GM13977 (cell line): ENCODE measurements at regions not wholly inside any gene's neighbourhood (a gene's known extent, or its start where the extent isn't known, plus 50 kb on each side); places are given as distances from the start of the nearest gene placed in this dataset.
A peak's percentile ranks its signal among the peaks of the same experiment; 100 is the strongest.

Experiments
- DNase-seq: peaks from one replicate; pipeline ENCODE4 v3.0.0; 2012; ENCODE audit warnings: low spot score
- in situ Hi-C: fragments of 300-500 bp; cut with MboI; formaldehyde crosslinking; loops from one replicate; pipeline ENCODE4 v1.12.0; 2022; ENCODE audit warnings: low sequenced_read_pairs, low pct_unique_long_range_greater_than_20kb, mixed read lengths, inconsistent platforms; ENCODE audit not compliant: unreplicated experiment
- TF ChIP-seq, protein P1 (sequence below): IDR thresholded peaks from 2 replicates; pipeline ENCODE4 v1.5.1; 2012; ENCODE audit warnings: mild to moderate bottlenecking, control low read depth; ENCODE audit not compliant: insufficient read depth; ENCODE audit errors: extremely low read depth, missing control alignments

DNA sequence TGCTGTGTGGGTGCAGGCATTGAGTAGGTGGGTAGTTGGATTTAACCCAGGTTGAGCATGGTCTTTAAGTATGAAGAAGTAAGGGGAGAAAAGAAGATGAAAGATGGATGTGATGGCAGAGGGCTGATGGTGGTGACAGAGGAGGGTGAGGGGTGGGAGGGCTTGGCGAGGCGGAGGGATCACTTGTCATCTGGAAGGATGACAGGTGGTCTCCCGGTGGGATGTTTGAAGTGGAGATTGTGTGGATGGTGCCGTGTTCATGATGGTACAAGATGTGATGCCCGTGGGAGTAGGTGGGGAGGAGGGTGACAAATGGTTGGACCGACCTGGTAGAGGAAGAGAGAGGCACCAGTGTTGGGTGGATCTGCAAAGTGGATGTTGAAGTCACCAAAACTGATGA, 208.8 kb downstream of the RPLP1 start:
- no peak for DNase-seq
- TF ChIP-seq, protein P1, sequence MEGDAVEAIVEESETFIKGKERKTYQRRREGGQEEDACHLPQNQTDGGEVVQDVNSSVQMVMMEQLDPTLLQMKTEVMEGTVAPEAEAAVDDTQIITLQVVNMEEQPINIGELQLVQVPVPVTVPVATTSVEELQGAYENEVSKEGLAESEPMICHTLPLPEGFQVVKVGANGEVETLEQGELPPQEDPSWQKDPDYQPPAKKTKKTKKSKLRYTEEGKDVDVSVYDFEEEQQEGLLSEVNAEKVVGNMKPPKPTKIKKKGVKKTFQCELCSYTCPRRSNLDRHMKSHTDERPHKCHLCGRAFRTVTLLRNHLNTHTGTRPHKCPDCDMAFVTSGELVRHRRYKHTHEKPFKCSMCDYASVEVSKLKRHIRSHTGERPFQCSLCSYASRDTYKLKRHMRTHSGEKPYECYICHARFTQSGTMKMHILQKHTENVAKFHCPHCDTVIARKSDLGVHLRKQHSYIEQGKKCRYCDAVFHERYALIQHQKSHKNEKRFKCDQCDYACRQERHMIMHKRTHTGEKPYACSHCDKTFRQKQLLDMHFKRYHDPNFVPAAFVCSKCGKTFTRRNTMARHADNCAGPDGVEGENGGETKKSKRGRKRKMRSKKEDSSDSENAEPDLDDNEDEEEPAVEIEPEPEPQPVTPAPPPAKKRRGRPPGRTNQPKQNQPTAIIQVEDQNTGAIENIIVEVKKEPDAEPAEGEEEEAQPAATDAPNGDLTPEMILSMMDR = no peak
- in situ Hi-C loops = no loop called here

DNA sequence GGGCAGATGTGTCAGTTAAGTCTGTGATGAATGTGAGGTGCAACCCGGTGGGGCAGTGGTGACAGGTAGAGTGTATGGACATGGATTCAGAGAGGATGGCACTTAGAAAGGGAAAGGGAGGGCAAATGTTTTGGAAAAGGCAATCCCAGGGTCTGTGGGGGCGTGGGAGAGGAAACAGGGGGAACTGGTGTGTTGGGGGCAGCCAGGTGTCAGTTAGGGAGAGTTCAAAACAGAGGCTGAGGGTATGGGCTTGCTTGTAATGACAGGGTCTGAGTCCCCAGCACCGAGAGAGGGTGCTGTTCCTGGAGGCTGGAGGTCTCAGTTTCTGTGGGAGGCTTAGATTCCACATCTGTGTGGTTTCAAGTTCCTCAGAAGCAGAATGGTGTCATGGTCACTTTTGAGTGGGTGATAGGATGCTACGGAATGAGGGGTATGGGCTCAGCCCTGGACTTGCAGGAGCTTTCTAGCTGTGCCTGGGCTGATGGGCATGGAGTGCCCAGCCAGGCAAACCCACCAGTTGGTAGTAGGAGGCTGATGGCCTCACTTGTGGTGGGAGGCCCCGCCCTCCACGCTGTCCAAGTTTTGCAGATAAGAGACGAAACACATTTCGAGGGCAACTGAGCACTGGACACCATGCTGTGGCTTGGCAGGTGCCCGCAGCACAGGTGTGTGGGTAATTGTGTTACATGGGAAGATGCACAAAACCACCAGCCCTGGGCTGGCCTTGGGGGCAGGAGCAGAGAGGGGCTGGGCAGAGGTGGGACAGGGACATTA, 209.4 kb downstream of the RPLP1 start:
- DNase-seq = peak; percentile 4
- TF ChIP-seq, protein P1 = no peak
- in situ Hi-C loops = no loop called here

DNA sequence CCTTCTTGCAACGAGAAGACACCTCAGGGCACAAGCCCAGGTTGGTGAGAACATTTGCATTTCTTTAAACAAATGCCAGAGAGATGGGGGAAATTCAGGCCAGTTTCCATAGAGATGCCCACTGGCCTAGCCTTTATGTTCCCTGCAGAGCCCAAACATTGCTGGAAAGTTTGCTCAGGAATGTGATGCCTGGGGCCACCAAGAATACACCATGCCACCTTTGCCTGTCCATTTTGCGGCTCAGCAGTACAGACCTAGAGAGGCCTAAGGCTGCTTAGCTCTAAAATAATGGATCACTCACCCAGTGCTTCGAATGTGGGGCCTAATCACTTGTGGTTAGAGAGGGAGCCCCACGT, 210.0 kb downstream of the RPLP1 start:
- TF ChIP-seq, protein P1 = no peak
- DNase-seq = peak; percentile 3
- in situ Hi-C loops = no loop called here

DNA sequence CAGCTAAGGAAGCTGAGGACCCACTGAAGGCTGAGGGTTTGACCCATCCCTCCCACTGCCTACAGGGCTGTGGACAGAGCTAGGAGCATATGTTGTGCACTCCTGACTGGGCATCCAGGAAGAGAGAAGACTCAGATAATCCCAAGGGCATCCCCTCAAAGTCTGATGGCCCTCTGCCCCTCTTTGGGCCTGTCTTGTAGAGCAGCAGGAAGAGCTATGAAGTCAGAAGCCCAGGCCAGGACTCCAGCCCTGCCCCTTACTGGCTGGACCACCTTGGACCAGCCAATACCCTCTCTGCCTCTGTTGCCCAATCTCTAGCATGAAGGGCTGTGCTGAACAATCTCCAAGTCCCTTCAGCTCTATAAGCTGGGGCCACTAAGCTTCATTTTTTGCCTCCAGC, 210.8 kb downstream of the RPLP1 start:
- peak; percentile 8 for DNase-seq
- in situ Hi-C loops = no loop called here
- TF ChIP-seq, protein P1 = no peak

DNA sequence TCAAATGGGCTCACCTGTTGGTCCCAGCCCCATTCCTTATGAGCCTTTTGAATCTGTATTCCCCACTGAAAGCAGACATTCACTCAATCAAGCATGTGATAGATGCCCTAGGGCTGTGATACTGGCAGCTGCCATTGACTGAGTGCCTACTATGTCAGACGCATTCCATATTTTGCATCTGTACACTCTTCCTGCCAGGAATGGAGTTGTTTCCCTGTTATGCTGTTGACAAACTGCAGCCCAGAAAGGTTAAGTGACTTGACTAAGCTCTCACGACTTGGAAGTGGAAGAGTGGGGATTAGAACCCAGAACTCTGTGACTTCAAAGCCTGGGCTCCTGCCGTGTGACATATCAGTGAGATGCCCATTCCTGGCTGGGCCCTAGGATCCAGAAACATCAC, 211.4 kb downstream of the RPLP1 start:
- in situ Hi-C loops = no loop called here
- DNase-seq = no peak
- TF ChIP-seq, protein P1 = no peak

DNA sequence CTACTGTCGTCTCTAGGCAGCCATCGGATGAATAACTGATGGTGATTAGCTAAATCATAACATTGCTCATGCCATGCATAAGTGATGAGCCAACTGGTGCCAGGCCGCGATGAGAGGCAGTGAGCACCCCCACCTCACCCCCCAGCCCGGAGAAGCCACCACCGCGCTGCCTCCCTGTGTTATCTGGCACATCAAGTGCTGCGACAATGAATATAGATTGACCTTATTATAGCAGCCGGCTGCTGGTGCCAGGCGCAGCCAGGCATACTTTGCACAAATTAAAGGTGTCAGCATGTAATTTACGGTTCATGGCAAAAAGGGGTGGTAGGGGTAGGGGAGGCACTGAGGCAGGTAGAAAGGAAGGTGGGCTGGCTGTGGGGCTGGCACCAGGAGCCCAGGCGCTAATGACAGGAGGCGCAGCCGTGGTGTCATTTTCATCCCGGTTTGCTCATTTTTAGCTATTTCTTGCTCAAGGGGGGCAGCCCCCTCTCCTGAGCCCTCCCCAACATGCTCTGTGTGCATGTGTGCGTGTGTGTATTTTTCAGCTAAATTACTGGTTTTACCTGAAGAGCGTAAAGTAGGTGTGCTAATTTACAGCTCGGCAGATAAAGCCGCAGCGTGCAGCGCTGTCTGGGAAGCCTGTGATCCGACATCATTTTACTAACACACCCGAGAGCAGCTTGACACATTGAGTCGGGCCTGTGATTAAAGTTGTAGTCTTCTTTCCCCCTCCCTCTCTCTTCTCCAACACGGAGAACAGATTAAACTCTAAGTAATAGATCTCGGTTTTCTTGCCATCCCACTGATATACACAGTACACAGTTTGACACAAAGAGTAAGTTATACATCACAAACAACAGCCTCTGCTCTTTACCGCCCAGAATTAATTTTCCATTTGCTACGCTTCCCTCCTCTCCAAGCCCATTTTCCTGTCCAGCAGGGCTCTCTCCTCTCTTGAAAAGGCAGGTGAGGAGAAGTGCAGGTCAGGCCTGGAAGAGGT, 212.3 kb downstream of the RPLP1 start:
- TF ChIP-seq, protein P1 = no peak
- no peak for DNase-seq
- in situ Hi-C loops = no loop called here
